ENCODE measurements at regions not wholly inside any gene's neighbourhood (a gene's known extent, or its start where the extent isn't known, plus 50 kb on each side); places are given as distances from the start of the nearest gene placed in this dataset.

DNA sequence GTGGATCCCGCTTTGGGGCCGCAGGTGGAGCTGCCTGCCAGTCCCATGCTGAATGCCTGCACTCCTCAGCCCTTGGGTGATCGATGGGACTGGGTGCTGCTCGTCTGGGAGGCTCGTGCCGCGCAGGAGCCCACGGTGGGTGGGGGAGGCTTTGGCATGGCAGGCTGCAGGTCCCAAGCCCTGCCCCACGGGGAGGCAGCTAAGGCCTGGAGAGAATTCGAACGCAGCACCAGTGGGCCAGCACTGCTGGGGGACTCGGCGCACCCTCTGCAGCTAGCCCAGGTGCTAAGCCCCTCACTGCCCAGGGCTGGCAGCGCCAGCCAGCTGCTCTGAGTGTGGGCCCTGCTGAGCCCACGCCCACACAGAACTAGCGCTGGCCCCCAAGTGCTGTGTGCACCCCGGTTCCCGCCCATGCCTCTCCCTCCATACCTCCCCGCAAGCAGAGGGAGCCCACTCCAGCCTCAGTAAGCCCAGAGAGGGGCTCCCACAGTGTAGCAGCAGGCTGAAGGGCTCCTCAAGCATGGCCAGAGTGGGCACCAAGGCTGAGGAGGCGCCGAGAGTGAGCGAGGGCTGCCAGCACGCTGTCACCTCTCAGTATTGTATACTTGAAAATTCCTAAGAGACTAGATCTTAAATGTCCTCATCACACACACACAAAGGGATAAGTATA, 1654.2 kb upstream of the SLC39A10 start:
- peaks cover 0 to 4% (median 0%) of the 10 kb centered on the region in 3 donors for H3K9me3 Mint-ChIP-seq
- Histone ChIP-seq H3K27me3 (replicated peaks in 1 of 2; ENCODE audit: control insufficient read depth in 2 of 2, extremely low read depth in 1 of 2, insufficient read depth in 2 of 2, low read length in 1 of 2) (no peaks in the 10 kb centered on the region), H3K27ac (ENCODE audit: low read length) (no peak overlapping the region), H3K36me3 (ENCODE audit: control insufficient read depth in 2 of 2, extremely low read depth in 1 of 2, insufficient read depth in 1 of 2, low read length in 1 of 2) (no peaks in the 10 kb centered on the region), H3K4me3 (ENCODE audit: control insufficient read depth in 1 of 2, extremely low read depth in 1 of 2, low read length in 1 of 2) (no peak overlapping the region), H3K4me1 (ENCODE audit: control insufficient read depth in 1 of 2, extremely low read depth in 1 of 2, insufficient read depth in 2 of 2, low read length in 2 of 2) (no peaks in the 10 kb centered on the region), H3K9me3 (no peaks in the 10 kb centered on the region)
- H3K4me3 Mint-ChIP-seq, result no peak overlapping the region
- ATAC-seq (replicated peaks in 1 of 4) (no peak), DNase-seq (no peak)
- no peaks in the 10 kb centered on the region for H3K36me3 Mint-ChIP-seq
- no peak overlapping the region for H3K27ac Mint-ChIP-seq
- 79% methylated on average over 19 of the region's 23 CpGs for WGBS (ENCODE audit: insufficient coverage)
- ChIA-PET POLR2A (no interaction called here), CTCF (no interaction called here)
- H3K4me1 Mint-ChIP-seq, result no peaks in the 10 kb centered on the region
- H3K27me3 Mint-ChIP-seq, result no peaks in the 10 kb centered on the region

- DNase-seq, result no peak
- no peak for ATAC-seq (replicated peaks in 1 of 4)
- Mint-ChIP-seq H3K4me1 (no peaks in the 10 kb centered on the region), H3K27me3 (no peaks in the 10 kb centered on the region), H3K4me3 (no peak overlapping the region), H3K36me3 (no peaks in the 10 kb centered on the region), H3K9me3 (peaks cover 0 to 3% (median 0%) of the 10 kb centered on the region in 3 donors), H3K27ac (no peak overlapping the region)
- WGBS (ENCODE audit: insufficient coverage), result no CpG with 5 or more reads among the region's 4 CpGs
- ChIA-PET POLR2A (no interaction called here), CTCF (no interaction called here)
- Histone ChIP-seq H3K4me3 (ENCODE audit: control insufficient read depth in 1 of 2, extremely low read depth in 1 of 2, low read length in 1 of 2) (no peak overlapping the region), H3K27ac (ENCODE audit: low read length) (no peak overlapping the region), H3K4me1 (ENCODE audit: control insufficient read depth in 1 of 2, extremely low read depth in 1 of 2, insufficient read depth in 2 of 2, low read length in 2 of 2) (no peaks in the 10 kb centered on the region), H3K27me3 (replicated peaks in 1 of 2; ENCODE audit: control insufficient read depth in 2 of 2, extremely low read depth in 1 of 2, insufficient read depth in 2 of 2, low read length in 1 of 2) (no peaks in the 10 kb centered on the region), H3K9me3 (no peaks in the 10 kb centered on the region), H3K36me3 (ENCODE audit: control insufficient read depth in 2 of 2, extremely low read depth in 1 of 2, insufficient read depth in 1 of 2, low read length in 1 of 2) (no peaks in the 10 kb centered on the region)
These were observed 1666.2 kb upstream of the SLC39A10 start for GRCh38 chr2:193990868-193991267.

- no peak for ATAC-seq (replicated peaks in 1 of 4)
- Mint-ChIP-seq H3K9me3 (peaks cover 0 to 3% (median 0%) of the 10 kb centered on the region in 3 donors), H3K4me3 (no peak overlapping the region), H3K27ac (no peak overlapping the region), H3K36me3 (no peaks in the 10 kb centered on the region), H3K27me3 (no peaks in the 10 kb centered on the region), H3K4me1 (no peaks in the 10 kb centered on the region)
- Histone ChIP-seq H3K9me3 (no peaks in the 10 kb centered on the region), H3K4me3 (ENCODE audit: control insufficient read depth in 1 of 2, extremely low read depth in 1 of 2, low read length in 1 of 2) (no peak overlapping the region), H3K4me1 (ENCODE audit: control insufficient read depth in 1 of 2, extremely low read depth in 1 of 2, insufficient read depth in 2 of 2, low read length in 2 of 2) (no peaks in the 10 kb centered on the region), H3K27me3 (replicated peaks in 1 of 2; ENCODE audit: control insufficient read depth in 2 of 2, extremely low read depth in 1 of 2, insufficient read depth in 2 of 2, low read length in 1 of 2) (no peaks in the 10 kb centered on the region), H3K27ac (ENCODE audit: low read length) (no peak overlapping the region), H3K36me3 (ENCODE audit: control insufficient read depth in 2 of 2, extremely low read depth in 1 of 2, insufficient read depth in 1 of 2, low read length in 1 of 2) (no peaks in the 10 kb centered on the region)
- WGBS (ENCODE audit: insufficient coverage), result 71% methylated on average over 1 of the region's 2 CpGs
- no peak for DNase-seq
- ChIA-PET CTCF (no interaction called here), POLR2A (no interaction called here)
These were observed 1667.4 kb upstream of the SLC39A10 start for GRCh38 chr2:193989645-193990044.

- H3K9me3 ChIP-seq, result no peaks in the 10 kb centered on the region
- Mint-ChIP-seq H3K9me3 (peaks cover 0 to 3% (median 0%) of the 10 kb centered on the region in 3 donors), H3K27me3 (no peaks in the 10 kb centered on the region), H3K27ac (no peak overlapping the region), H3K4me3 (no peak overlapping the region), H3K36me3 (no peaks in the 10 kb centered on the region), H3K4me1 (no peaks in the 10 kb centered on the region)
- CTCF ChIA-PET, result no interaction called here
- no peak overlapping the region for H3K27ac ChIP-seq (ENCODE audit: low read length)
- no peaks in the 10 kb centered on the region for H3K4me1 ChIP-seq (ENCODE audit: control insufficient read depth in 1 of 2, extremely low read depth in 1 of 2, insufficient read depth in 2 of 2, low read length in 2 of 2)
- DNase-seq (no peak), ATAC-seq (replicated peaks in 1 of 4) (no peak)
- H3K36me3 ChIP-seq (ENCODE audit: control insufficient read depth in 2 of 2, extremely low read depth in 1 of 2, insufficient read depth in 1 of 2, low read length in 1 of 2), result no peaks in the 10 kb centered on the region
- H3K4me3 ChIP-seq (ENCODE audit: control insufficient read depth in 1 of 2, extremely low read depth in 1 of 2, low read length in 1 of 2), result no peak overlapping the region
- POLR2A ChIA-PET, result no interaction called here
- WGBS (ENCODE audit: insufficient coverage), result no CpG with 5 or more reads among the region's 1 CpG
- no peaks in the 10 kb centered on the region for H3K27me3 ChIP-seq (replicated peaks in 1 of 2; ENCODE audit: control insufficient read depth in 2 of 2, extremely low read depth in 1 of 2, insufficient read depth in 2 of 2, low read length in 1 of 2)
These were observed 1668.2 kb upstream of the SLC39A10 start for GRCh38 chr2:193988784-193989183.

- ChIA-PET CTCF (no interaction called here), POLR2A (no interaction called here)
- no peak overlapping the region for H3K4me3 Mint-ChIP-seq
- no peaks in the 10 kb centered on the region for H3K4me1 Mint-ChIP-seq
- H3K27ac Mint-ChIP-seq, result no peak overlapping the region
- no CpG with 5 or more reads among the region's 2 CpGs for WGBS (ENCODE audit: insufficient coverage)
- Histone ChIP-seq H3K4me3 (ENCODE audit: control insufficient read depth in 1 of 2, extremely low read depth in 1 of 2, low read length in 1 of 2) (no peak overlapping the region), H3K9me3 (no peaks in the 10 kb centered on the region), H3K4me1 (ENCODE audit: control insufficient read depth in 1 of 2, extremely low read depth in 1 of 2, insufficient read depth in 2 of 2, low read length in 2 of 2) (no peaks in the 10 kb centered on the region), H3K36me3 (ENCODE audit: control insufficient read depth in 2 of 2, extremely low read depth in 1 of 2, insufficient read depth in 1 of 2, low read length in 1 of 2) (no peaks in the 10 kb centered on the region), H3K27ac (ENCODE audit: low read length) (no peak overlapping the region), H3K27me3 (replicated peaks in 1 of 2; ENCODE audit: control insufficient read depth in 2 of 2, extremely low read depth in 1 of 2, insufficient read depth in 2 of 2, low read length in 1 of 2) (no peaks in the 10 kb centered on the region)
- DNase-seq (no peak), ATAC-seq (replicated peaks in 1 of 4) (no peak)
- peaks cover 0 to 3% (median 0%) of the 10 kb centered on the region in 3 donors for H3K9me3 Mint-ChIP-seq
- no peaks in the 10 kb centered on the region for H3K27me3 Mint-ChIP-seq
- H3K36me3 Mint-ChIP-seq, result no peaks in the 10 kb centered on the region
These were observed 1671.8 kb upstream of the SLC39A10 start for GRCh38 chr2:193985272-193985671.

GRCh38 chr2:193980599-193980998, 1676.4 kb upstream of the SLC39A10 start:
- no peaks in the 10 kb centered on the region for H3K36me3 ChIP-seq (ENCODE audit: control insufficient read depth in 2 of 2, extremely low read depth in 1 of 2, insufficient read depth in 1 of 2, low read length in 1 of 2)
- no peaks in the 10 kb centered on the region for H3K27me3 Mint-ChIP-seq
- ChIA-PET POLR2A (no interaction called here), CTCF (no interaction called here)
- H3K9me3 Mint-ChIP-seq, result peaks cover 8 to 17% (median 10%) of the 10 kb centered on the region in 3 donors
- H3K36me3 Mint-ChIP-seq, result no peaks in the 10 kb centered on the region
- no peak for DNase-seq
- no peaks in the 10 kb centered on the region for H3K4me1 Mint-ChIP-seq
- WGBS (ENCODE audit: insufficient coverage), result no CpG with 5 or more reads among the region's 4 CpGs
- no peak overlapping the region for H3K4me3 Mint-ChIP-seq
- ATAC-seq (replicated peaks in 1 of 4), result no peak
- no peak overlapping the region for H3K27ac Mint-ChIP-seq
- H3K4me1 ChIP-seq (ENCODE audit: control insufficient read depth in 1 of 2, extremely low read depth in 1 of 2, insufficient read depth in 2 of 2, low read length in 2 of 2), result no peaks in the 10 kb centered on the region
- H3K27ac ChIP-seq (ENCODE audit: low read length), result no peak overlapping the region
- no peaks in the 10 kb centered on the region for H3K9me3 ChIP-seq
- no peaks in the 10 kb centered on the region for H3K27me3 ChIP-seq (replicated peaks in 1 of 2; ENCODE audit: control insufficient read depth in 2 of 2, extremely low read depth in 1 of 2, insufficient read depth in 2 of 2, low read length in 1 of 2)
- no peak overlapping the region for H3K4me3 ChIP-seq (ENCODE audit: control insufficient read depth in 1 of 2, extremely low read depth in 1 of 2, low read length in 1 of 2)

- Mint-ChIP-seq H3K9me3 (peaks cover 11 to 15% (median 13%) of the 10 kb centered on the region in 3 donors), H3K4me3 (no peak overlapping the region), H3K36me3 (no peaks in the 10 kb centered on the region), H3K4me1 (no peaks in the 10 kb centered on the region), H3K27ac (no peak overlapping the region), H3K27me3 (no peaks in the 10 kb centered on the region)
- Histone ChIP-seq H3K9me3 (no peaks in the 10 kb centered on the region), H3K4me1 (ENCODE audit: control insufficient read depth in 1 of 2, extremely low read depth in 1 of 2, insufficient read depth in 2 of 2, low read length in 2 of 2) (no peaks in the 10 kb centered on the region), H3K27me3 (replicated peaks in 1 of 2; ENCODE audit: control insufficient read depth in 2 of 2, extremely low read depth in 1 of 2, insufficient read depth in 2 of 2, low read length in 1 of 2) (no peaks in the 10 kb centered on the region), H3K27ac (ENCODE audit: low read length) (no peak overlapping the region), H3K4me3 (ENCODE audit: control insufficient read depth in 1 of 2, extremely low read depth in 1 of 2, low read length in 1 of 2) (no peak overlapping the region), H3K36me3 (ENCODE audit: control insufficient read depth in 2 of 2, extremely low read depth in 1 of 2, insufficient read depth in 1 of 2, low read length in 1 of 2) (no peaks in the 10 kb centered on the region)
- ChIA-PET POLR2A (no interaction called here), CTCF (no interaction called here)
- DNase-seq (no peak), ATAC-seq (replicated peaks in 1 of 4) (no peak)
- whole genome bisulfite sequencing (ENCODE audit: insufficient coverage), result 80% methylated on average over 1 of the region's 6 CpGs
These were observed 1683.2 kb upstream of the SLC39A10 start for GRCh38 chr2:193973781-193974180.

Measured in T-cell (primary cell).